ENCODE measurements at regions not wholly inside any gene's neighbourhood (a gene's known extent, or its start where the extent isn't known, plus 50 kb on each side); places are given as distances from the start of the nearest gene placed in this dataset.

GRCh38 chr14:32023540-32023939 lies 53.6 kb upstream of the ARHGAP5 start (continued):
- TF ChIP-seq ZBTB7A (tag by site-specific recombination; IDR thresholded peaks at IDR 0.05; ENCODE audit: low read depth) (no peak), FEZF1 (tag by site-specific recombination; IDR thresholded peaks at IDR 0.05) (no peak), ZNF473 (tag by site-specific recombination; IDR thresholded peaks at IDR 0.05) (no peak)

- CTCF ChIA-PET = interaction anchor here (0.7 kb wide), 1 partner anchor 228 kb away, joined by 3 read pairs; no protein-coding TSS in a partner anchor
- POLR2A ChIA-PET = no interaction called here
- Histone ChIP-seq H3K36me3 (ENCODE audit: control insufficient read depth in 2 of 2, insufficient read depth in 1 of 2, low read length in 2 of 2) (no peaks in the 10 kb centered on the region), H3K9me3 (ENCODE audit: control insufficient read depth, insufficient read depth, low read depth, low read length) (no peaks in the 10 kb centered on the region), H3K4me1 (ENCODE audit: control insufficient read depth, insufficient read depth, low read length) (no peaks in the 10 kb centered on the region), H3K27ac (ENCODE audit: extremely low read depth, low read depth, low read length) (no peak overlapping the region), H3K4me3 (ENCODE audit: low read depth, low read length) (no peak overlapping the region)
- no peak for TF ChIP-seq ZIC2 (tag by site-specific recombination; IDR thresholded peaks at IDR 0.05)
- no peak for TF ChIP-seq KLF9 (tag by site-specific recombination; IDR thresholded peaks at IDR 0.05; ENCODE audit: low read depth)
- no peak for TF ChIP-seq ZNF404 (tag by site-specific recombination; IDR thresholded peaks at IDR 0.05)
- TF ChIP-seq HOXD13 (CRISPR knock-in tag; IDR thresholded peaks at IDR 0.05; ENCODE audit: borderline replicate concordance) = no peak
- no peak for TF ChIP-seq ZNF24 (tag by site-specific recombination; IDR thresholded peaks at IDR 0.05)
- no peak for TF ChIP-seq PRDM1 (tag by site-specific recombination; IDR thresholded peaks at IDR 0.05)
- no peak for TF ChIP-seq ZNF473 (tag by site-specific recombination; IDR thresholded peaks at IDR 0.05)
- no peak for TF ChIP-seq ZNF513 (tag by site-specific recombination; IDR thresholded peaks at IDR 0.05)
- no peak for TF ChIP-seq SCRT2 (tag by site-specific recombination; IDR thresholded peaks at IDR 0.05)
- TF ChIP-seq ZNF174 (tag by site-specific recombination; IDR thresholded peaks at IDR 0.05) = no peak
- no peak for TF ChIP-seq ZFP41 (tag by site-specific recombination; IDR thresholded peaks at IDR 0.05; ENCODE audit: borderline replicate concordance)
- TF ChIP-seq KLF17 (tag by site-specific recombination; IDR thresholded peaks at IDR 0.05) = no peak
- TF ChIP-seq ZNF768 (tag by site-specific recombination; IDR thresholded peaks at IDR 0.05) = no peak
Observed at GRCh38 chr14:32027255-32027939, 49.7 kb upstream of the ARHGAP5 start.

All from HEK293 (cell line).